Heart left ventricle (tissue), 13 donors: ENCODE measurements at regions not wholly inside any gene's neighbourhood (a gene's known extent, or its start where the extent isn't known, plus 50 kb on each side); places are given as distances from the start of the nearest gene placed in this dataset.

Experiments used
- POLR2A ChIP-seq, 2 donors: fragments of 450-650 bp; IDR thresholded peaks; one replicate each; pipeline ENCODE4 v1.6.1; 2017; ENCODE audit warnings: antibody characterized with exemption in 2 of 2, mild to moderate bottlenecking in 2 of 2, moderate library complexity in 2 of 2
- TF ChIP-seq, protein P1 (sequence below), 12 donors: fragments of 200-600 bp; sonication (generic) in 4 of 12; IDR thresholded peaks; one replicate each; pipeline versions ENCODE4 v1.5.0 to v1.8.0; 2018 to 2022; ENCODE audit warnings: antibody characterized with exemption in 12 of 12, mild to moderate bottlenecking in 5 of 12
- donor health status: ischemic (EF 13 %, LVEDD 7.1; RV severe dilation, severe dysfunction).
- donor health status: DM: no; HTN: yes; CAD: no.
- donor health status: DM: no; HTN: no; CAD: no.
- donor health status: ischemic (EF 25% LVEDD 6.9; RV normal size, moderate dysfunction).
- donor health status: ischemic (EF 25% LVEDD 5.7; RV mildly dilated, moderate dysfunction).
- donor health status: ischemic (EF 35%, LVEDD 5.7; RV mildly dilated, moderate dysfunction).
- donor health status: nonischemic (EF 11% LVEDD 7.7; RV severe dilation, severe dysfunction).
- donor health status: DM: yes; HTN: yes; CAD: no.
- donor health status: PGD.
- donor health status: ischemic (EF 29% LVEDD 5.4; RV normal size, mild dysfunction).
- donor health status: nonischemic (EF 23%, LVEDD 6.1; RV moderate dilation, normal function).

DNA sequence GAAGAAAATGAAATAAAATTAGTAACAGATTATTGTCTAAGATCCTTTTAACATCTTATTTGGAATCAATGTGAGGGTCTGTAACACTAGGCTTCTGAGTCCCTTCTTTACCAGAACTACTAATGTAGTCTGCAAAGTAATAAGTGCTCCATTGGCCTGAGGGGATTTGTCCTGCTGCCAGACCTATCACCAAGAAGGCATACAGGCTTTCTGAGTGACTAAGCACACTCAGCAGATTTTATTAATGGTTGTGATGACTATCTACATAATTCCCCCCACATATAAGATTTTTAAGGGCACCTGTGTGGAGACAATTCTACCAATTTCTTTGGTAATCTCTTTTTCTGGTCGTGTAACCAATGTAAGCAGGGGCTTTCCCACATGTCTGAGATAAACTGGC lies 365.0 kb upstream of the FAT3 start:
- TF ChIP-seq, protein P1, sequence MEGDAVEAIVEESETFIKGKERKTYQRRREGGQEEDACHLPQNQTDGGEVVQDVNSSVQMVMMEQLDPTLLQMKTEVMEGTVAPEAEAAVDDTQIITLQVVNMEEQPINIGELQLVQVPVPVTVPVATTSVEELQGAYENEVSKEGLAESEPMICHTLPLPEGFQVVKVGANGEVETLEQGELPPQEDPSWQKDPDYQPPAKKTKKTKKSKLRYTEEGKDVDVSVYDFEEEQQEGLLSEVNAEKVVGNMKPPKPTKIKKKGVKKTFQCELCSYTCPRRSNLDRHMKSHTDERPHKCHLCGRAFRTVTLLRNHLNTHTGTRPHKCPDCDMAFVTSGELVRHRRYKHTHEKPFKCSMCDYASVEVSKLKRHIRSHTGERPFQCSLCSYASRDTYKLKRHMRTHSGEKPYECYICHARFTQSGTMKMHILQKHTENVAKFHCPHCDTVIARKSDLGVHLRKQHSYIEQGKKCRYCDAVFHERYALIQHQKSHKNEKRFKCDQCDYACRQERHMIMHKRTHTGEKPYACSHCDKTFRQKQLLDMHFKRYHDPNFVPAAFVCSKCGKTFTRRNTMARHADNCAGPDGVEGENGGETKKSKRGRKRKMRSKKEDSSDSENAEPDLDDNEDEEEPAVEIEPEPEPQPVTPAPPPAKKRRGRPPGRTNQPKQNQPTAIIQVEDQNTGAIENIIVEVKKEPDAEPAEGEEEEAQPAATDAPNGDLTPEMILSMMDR (IDR thresholded peaks at IDR 0.05): no peak
- no peak for TF ChIP-seq POLR2A (IDR thresholded peaks at IDR 0.05)
